Activated CD8-positive, alpha-beta memory T cell treated with anti-CD3 and anti-CD28 coated beads for 4 hours (primary cell): ENCODE measurements at regions not wholly inside any gene's neighbourhood (a gene's known extent, or its start where the extent isn't known, plus 50 kb on each side); places are given as distances from the start of the nearest gene placed in this dataset.
"Not testable (repeated sequence)": the region's sequence is repeated elsewhere in the genome, so short reads cannot be mapped to it uniquely, and the experiment has no call there.

Experiments used
- DNase-seq, 2 donors: peaks; one replicate each; pipeline ENCODE4 v3.0.0-alpha.2; 2020; ENCODE audit warnings: low read depth in 2 of 2

- no peak for DNase-seq
Observed at GRCh38 chr12:68387338-68387737, 55.2 kb upstream of the MDM1 start.

- DNase-seq = no peak
Observed at GRCh38 chr12:68389305-68389704, 57.1 kb upstream of the MDM1 start.

- no peak for DNase-seq
Observed at GRCh38 chr12:68391937-68392336, 59.8 kb upstream of the MDM1 start.

DNA sequence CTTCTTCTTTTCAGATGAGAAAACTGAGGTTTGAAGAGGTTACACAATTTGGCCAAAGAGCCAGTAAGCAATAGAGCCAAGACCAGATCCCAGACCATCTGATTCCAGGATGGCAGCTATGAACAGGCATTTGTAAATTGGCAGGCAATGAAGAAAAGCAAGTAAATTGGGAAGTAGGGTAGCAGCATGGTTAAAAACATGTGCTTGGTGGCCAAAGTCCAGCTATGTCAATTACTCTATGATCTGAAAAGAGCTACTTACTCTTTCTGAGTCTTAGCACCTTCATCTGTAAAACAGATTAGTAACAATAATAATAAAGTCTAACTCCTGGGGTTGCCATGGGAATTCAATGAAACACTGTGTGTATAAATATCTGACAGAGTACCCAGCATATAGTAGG is 60.2 kb upstream of the MDM1 start:
- no peak for DNase-seq

DNA sequence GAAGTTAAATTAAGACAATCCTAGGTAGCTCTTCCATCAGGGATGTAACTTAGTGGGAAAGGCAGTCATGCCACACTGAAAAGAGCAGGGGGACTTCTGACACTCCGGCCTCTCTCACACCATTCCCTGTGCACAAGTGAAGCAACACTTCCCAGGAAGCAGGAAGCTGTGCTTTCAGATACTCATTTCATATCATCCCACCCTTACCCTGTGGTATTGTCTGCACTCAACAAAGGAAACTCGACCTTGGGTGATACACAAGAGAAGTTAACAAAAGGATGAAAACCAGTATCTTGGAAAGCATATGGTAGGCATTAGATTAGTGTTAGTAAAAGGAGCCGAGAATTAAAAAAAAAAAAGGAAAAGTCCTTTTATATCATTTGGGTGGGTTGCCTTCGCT is 61.3 kb upstream of the MDM1 start:
- no peak for DNase-seq

GRCh38 chr12:68397566-68398158 is 65.5 kb upstream of the MDM1 start:
- no peak for DNase-seq

DNA sequence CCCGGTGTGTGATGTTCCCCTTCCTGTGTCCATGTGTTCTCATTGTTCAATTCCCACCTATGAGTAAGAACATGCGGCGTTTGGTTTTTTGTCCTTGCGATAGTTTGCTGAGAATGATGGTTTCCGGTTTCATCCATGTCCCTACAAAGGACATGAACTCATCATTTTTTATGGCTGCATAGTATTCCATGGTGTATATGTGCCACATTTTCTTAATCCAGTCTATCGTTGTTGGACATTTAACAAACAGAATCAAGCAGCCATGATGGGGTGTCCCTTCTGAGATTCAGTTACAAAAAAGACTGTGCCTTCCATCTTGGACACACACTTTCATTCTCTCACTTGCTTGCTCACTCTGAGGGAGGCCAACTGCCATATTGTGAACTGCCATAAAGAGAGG is 66.5 kb upstream of the MDM1 start:
- DNase-seq = not testable (repeated sequence)

DNA sequence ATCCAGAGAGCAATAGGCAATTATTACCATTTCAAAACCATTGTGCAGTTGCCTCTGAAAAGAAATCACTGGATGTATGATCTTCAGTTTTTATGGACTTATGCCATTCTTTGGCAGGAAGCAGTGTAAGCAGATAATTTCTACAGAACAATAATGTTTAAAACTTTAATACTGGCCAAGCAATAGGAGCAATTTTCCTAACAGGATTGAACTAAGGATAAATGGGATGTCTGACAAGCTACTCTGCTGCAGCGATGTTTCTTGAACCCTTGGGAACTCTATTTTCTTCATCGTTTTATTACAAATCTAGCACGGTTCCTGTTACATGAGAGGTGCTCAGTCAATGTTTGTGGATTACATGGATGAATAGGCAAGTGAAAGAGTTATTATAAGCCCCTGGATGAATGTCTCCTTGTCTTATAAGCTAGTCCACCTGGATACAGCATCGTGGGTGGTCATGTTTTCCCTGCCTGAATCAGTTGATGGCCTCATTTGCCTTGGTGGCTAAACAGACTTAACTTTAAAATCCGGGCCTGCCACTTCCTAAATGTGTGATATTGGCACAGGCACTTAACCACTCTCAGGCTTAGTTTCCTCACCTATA is 68.2 kb upstream of the MDM1 start:
- no peak for DNase-seq

- DNase-seq = no peak
Observed at GRCh38 chr12:68402422-68402821, 70.3 kb upstream of the MDM1 start.

DNA sequence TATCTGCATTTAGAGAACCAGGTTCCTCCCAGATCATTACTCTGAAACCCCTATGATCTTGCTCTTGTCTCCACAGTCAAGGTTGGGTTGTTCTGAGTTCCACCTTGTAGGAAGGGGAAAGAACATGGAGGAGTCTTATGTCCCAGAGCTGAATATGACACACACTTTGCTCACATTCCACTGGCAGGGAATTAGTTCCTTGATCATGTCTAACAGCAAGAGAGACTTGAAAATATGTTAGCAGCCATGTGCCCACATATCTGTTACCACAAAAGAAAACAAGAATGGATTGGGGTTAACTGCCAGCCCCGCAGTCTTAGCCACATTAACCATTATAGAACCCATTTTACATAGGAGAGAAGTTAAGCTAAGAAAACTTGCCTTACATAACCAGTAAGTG is 71.1 kb upstream of the MDM1 start:
- DNase-seq = no peak

- no peak for DNase-seq
Observed at GRCh38 chr12:68403711-68404110, 71.5 kb upstream of the MDM1 start.

DNA sequence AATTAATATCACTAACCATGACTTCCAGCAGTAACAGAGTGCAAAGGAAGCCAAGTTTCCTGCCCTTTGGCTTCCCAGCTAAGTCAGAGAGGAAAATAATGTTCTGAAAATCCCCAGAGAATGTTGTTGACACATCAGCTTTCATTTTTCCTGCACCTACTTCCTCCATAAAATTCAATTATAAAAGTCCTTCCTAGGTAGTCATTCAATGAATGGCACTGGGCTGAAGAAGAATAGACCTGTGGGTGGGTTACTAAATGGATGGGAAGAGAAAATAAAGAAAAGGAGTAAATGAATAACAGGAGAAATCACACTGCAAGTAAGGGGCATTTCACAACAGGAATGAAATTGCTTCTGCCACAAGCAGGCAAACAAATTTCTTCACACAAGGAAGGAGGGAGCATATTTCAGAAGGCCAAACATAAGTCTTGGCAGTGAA is 73.2 kb upstream of the MDM1 start:
- DNase-seq = no peak

GRCh38 chr12:68406134-68406576 is 74.0 kb upstream of the MDM1 start:
- DNase-seq = no peak

GRCh38 chr12:68406911-68407310 is 74.7 kb upstream of the MDM1 start:
- DNase-seq = no peak

GRCh38 chr12:68410018-68410660 is 78.0 kb upstream of the MDM1 start:
- DNase-seq = no peak

GRCh38 chr12:68411371-68411770 is 79.2 kb upstream of the MDM1 start:
- no peak for DNase-seq

DNA sequence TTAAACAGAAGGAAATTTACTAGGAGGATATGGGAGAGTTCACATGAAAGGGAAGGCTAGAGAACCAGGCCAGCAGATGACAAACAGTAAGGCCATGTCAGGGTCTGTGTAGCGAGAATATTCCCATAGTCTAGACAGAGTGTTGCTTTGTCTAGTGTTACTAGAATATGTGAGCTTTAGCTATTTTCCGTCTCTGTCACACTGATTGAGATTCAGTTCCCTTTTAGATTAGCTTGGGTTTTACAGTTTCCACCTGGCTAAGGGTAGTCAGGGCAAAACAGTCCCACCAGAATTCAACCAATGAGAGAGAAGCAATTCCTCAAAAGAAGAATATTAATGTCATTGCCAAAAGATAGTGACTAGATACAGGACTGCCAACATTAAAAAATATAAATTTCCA is 82.8 kb upstream of the MDM1 start:
- no peak for DNase-seq

- DNase-seq = no peak
Observed at GRCh38 chr12:68416350-68416749, 84.2 kb upstream of the MDM1 start.

- no peak for DNase-seq
Observed at GRCh38 chr12:68416826-68417225, 84.7 kb upstream of the MDM1 start.

DNA sequence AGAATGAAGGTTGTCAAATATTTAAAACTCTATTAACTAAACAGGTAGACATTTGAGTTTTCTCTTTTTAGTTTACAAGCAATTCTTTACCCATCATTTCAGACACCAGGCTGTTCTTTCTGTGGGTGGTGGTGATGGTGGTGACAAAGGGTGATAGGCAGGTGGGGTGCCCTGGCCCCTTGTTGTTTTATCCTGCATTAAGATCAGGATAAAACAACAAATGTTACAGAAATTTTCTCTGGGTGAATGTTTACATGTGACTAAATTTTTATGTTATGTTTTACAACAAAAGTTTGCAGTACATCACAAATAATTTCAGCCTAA is 85.9 kb upstream of the MDM1 start:
- no peak for DNase-seq

DNA sequence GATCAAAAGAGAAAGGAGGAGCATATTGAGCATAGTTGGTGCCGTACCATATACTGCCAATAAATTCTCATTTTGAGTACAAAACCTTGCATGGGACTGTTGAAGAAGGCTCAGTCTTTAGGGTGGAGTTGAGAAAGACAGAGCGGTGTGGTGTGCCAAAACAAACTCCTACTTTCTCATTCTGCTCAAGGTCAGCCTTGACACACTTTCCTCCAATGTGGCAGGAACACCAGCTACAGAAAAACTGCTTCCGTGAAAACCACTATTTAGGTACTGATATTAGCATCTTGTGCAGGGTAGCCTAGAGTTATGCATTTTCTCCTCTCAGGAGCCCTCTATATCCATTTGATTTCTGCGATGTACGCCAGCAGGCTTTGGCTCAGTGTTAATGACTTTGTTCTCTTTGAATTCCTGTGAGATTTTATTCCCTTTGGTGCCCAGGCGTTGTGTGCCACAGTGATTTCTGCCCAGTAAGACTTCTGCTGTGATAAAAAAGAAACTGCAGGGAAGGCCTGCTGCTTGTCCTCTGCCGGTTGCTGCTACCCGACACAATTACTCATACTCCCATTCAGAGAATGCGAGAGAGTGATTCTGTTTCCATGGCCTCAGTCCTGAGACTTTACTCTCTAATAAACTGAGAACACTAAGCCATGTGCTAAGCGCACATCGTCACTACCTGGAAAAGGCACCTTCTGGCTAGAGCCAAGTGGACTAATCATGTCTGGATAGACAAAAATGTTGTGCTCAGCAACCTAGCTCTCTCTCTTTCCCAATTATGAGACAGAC is 88.3 kb upstream of the MDM1 start:
- no peak for DNase-seq

GRCh38 chr12:68422159-68422558 is 90.0 kb upstream of the MDM1 start:
- DNase-seq = no peak
